ENCODE measurements at regions not wholly inside any gene's neighbourhood (a gene's known extent, or its start where the extent isn't known, plus 50 kb on each side); places are given as distances from the start of the nearest gene placed in this dataset.

DNA sequence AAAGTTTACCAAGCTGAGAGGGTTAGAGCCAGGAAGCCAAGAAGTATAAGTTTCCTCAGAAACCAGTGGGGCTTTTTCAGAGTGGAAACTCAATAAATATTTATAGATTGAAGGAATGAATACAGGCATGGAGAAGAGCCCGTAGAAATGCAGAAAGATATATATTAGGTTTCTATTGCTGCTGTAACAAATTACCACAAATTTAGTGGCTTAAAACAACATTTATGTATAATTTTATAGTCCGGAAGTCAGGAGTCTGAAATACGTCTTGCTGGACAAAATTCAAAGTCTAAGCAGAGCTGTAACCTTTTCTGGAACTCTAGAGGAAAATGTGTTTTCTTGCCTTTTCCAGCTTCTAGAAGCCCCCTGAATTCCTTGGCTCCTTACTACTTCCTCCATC lies 107.3 kb upstream of the SEMA3D start:
- TF ChIP-seq CTCF (IDR thresholded peaks at IDR 0.05): no peak
- no peak for TF ChIP-seq POLR2A (IDR thresholded peaks at IDR 0.05)
